AG10803 (cell line): ENCODE measurements at regions not wholly inside any gene's neighbourhood (a gene's known extent, or its start where the extent isn't known, plus 50 kb on each side); places are given as distances from the start of the nearest gene placed in this dataset.
"Not testable (repeated sequence)": the region's sequence is repeated elsewhere in the genome, so short reads cannot be mapped to it uniquely, and the experiment has no call there.

ENCODE experiments used
- DNase-seq: peaks from one replicate; pipeline ENCODE4 v3.0.0; 2010; ENCODE audit warnings: low read depth
- H3K4me3 ChIP-seq: 2 replicates; pipeline ENCODE4 v1.5.1; 2011; ENCODE audit warnings: mild to moderate bottlenecking, low read length, control low read depth
- CTCF ChIP-seq: conservative IDR thresholded peaks from 2 replicates; pipeline ENCODE4 v1.5.1; 2011; ENCODE audit warnings: mild to moderate bottlenecking, low read length, control low read depth, inconsistent platforms

GRCh38 chr11:39365809-39366436 lies 2093.5 kb downstream of the LRRC4C start:
- TF ChIP-seq CTCF = no peak
- no peak for DNase-seq
- H3K4me3 ChIP-seq = no peak overlapping the region

- H3K4me3 ChIP-seq = no peak overlapping the region
- no peak for TF ChIP-seq CTCF
- DNase-seq = no peak
These were observed 2095.9 kb downstream of the LRRC4C start for GRCh38 chr11:39363571-39363970.

GRCh38 chr11:39361557-39361956 lies 2097.9 kb downstream of the LRRC4C start:
- DNase-seq = no peak
- no peak overlapping the region for H3K4me3 ChIP-seq
- no peak for TF ChIP-seq CTCF

GRCh38 chr11:39345834-39346442 lies 2113.5 kb downstream of the LRRC4C start:
- no peak for TF ChIP-seq CTCF
- no peak for DNase-seq
- no peak overlapping the region for H3K4me3 ChIP-seq

- no peak for DNase-seq
- H3K4me3 ChIP-seq = no peak overlapping the region
- no peak for TF ChIP-seq CTCF
These were observed 2118.0 kb downstream of the LRRC4C start for GRCh38 chr11:39341461-39341860.

- DNase-seq, H3K4me3 ChIP-seq: not testable (repeated sequence)
These were observed 2126.4 kb downstream of the LRRC4C start for GRCh38 chr11:39333006-39333405.

- H3K4me3 ChIP-seq = no peak overlapping the region
- TF ChIP-seq CTCF = no peak
- DNase-seq = no peak
These were observed 2132.2 kb downstream of the LRRC4C start for GRCh38 chr11:39327302-39327701.

- H3K4me3 ChIP-seq = not testable (repeated sequence)
These were observed 2147.6 kb downstream of the LRRC4C start for GRCh38 chr11:39311888-39312287.

More at GRCh38 chr11:39311888-39312287, 2147.6 kb downstream of the LRRC4C start:
- not testable (repeated sequence) for DNase-seq
